ENCODE measurements at regions not wholly inside any gene's neighbourhood (a gene's known extent, or its start where the extent isn't known, plus 50 kb on each side); places are given as distances from the start of the nearest gene placed in this dataset.

- TF ChIP-seq ZNF121 (tag by site-specific recombination; IDR thresholded peaks at IDR 0.05) (no peak), CTCF (tag by site-specific recombination; IDR thresholded peaks at IDR 0.05) (no peak), ZNF274 (IDR thresholded peaks at IDR 0.05; ENCODE audit: low read length) (no peak), ZNF274 (tag by site-specific recombination; IDR thresholded peaks at IDR 0.05; ENCODE audit: borderline replicate concordance) (no peak), ZNF747 (tag by site-specific recombination; IDR thresholded peaks at IDR 0.05) (no peak), ZNF830 (tag by site-specific recombination; IDR thresholded peaks at IDR 0.05; ENCODE audit: low read depth) (no peak)
Observed at GRCh38 chr7:131096267-131096927, 231.3 kb upstream of the MKLN1 start.

Measured in HEK293 (cell line).